Astrocyte (in vitro differentiated cells and primary cell): ENCODE measurements at regions not wholly inside any gene's neighbourhood (a gene's known extent, or its start where the extent isn't known, plus 50 kb on each side); places are given as distances from the start of the nearest gene placed in this dataset.

Source experiments
- DNase-seq: peaks from one replicate; pipeline ENCODE4 v3.0.0-alpha.2; 2010; ENCODE audit warnings: low read depth
- FAIRE-seq: peaks from 2 replicates; lab custom pipeline; 2011; peaks lifted over from hg19 to GRCh38; lab: Jason Lieb, UNC
- H2AFZ ChIP-seq: 2 replicates; pipeline ENCODE4 v1.6.0; 2012; ENCODE audit warnings: low read depth, low read length, inconsistent platforms
- H3K27ac ChIP-seq: 2 replicates; pipeline ENCODE4 v1.5.1; 2011; ENCODE audit warnings: low read depth, low read length, inconsistent platforms
- H3K27me3 ChIP-seq: 2 replicates; pipeline ENCODE4 v1.6.0; 2011; ENCODE audit warnings: low read length, inconsistent platforms; ENCODE audit not compliant: insufficient read depth
- H3K36me3 ChIP-seq: 2 replicates; pipeline ENCODE4 v1.5.1; 2011; ENCODE audit warnings: low read length, inconsistent platforms; ENCODE audit not compliant: insufficient read depth
- H3K4me1 ChIP-seq: 2 replicates; pipeline ENCODE4 v1.5.1; 2011; ENCODE audit warnings: low read length, inconsistent platforms; ENCODE audit not compliant: insufficient read depth
- H3K4me2 ChIP-seq: 2 replicates; pipeline ENCODE4 v1.6.0; 2012; ENCODE audit warnings: low read length, inconsistent platforms
- H3K4me3 ChIP-seq: 2 replicates; pipeline ENCODE4 v1.5.1; 2011; ENCODE audit warnings: low read depth, mild to moderate bottlenecking, low read length, inconsistent platforms; ENCODE audit not compliant: insufficient read depth
- H3K79me2 ChIP-seq: 2 replicates; pipeline ENCODE4 v1.6.0; 2012; ENCODE audit warnings: mild to moderate bottlenecking, low read length, inconsistent platforms; ENCODE audit not compliant: insufficient read depth
- H3K9ac ChIP-seq: 2 replicates; pipeline ENCODE4 v1.6.0; 2012; ENCODE audit warnings: mild to moderate bottlenecking, low read length, inconsistent platforms
- H3K9me3 ChIP-seq: 2 replicates; pipeline ENCODE4 v1.5.1; 2012; ENCODE audit warnings: low read depth, mild to moderate bottlenecking, low read length, inconsistent platforms; ENCODE audit not compliant: insufficient read depth
- H4K20me1 ChIP-seq: 2 replicates; pipeline ENCODE4 v1.6.0; 2012; ENCODE audit warnings: low read length, inconsistent platforms; ENCODE audit not compliant: insufficient read depth
- H3K27ac Mint-ChIP-seq: one replicate; pipeline ENCODE4 v1.8.0; 2021; ENCODE audit warnings: mild to moderate bottlenecking, mixed read lengths; ENCODE audit not compliant: unreplicated experiment
- H3K27me3 Mint-ChIP-seq: one replicate; pipeline ENCODE4 v1.8.0; 2021; ENCODE audit warnings: low read depth, mixed read lengths; ENCODE audit not compliant: unreplicated experiment
- H3K36me3 Mint-ChIP-seq: one replicate; pipeline ENCODE4 v1.8.0; 2021; ENCODE audit warnings: low read depth, mixed read lengths; ENCODE audit not compliant: unreplicated experiment
- H3K4me1 Mint-ChIP-seq: one replicate; pipeline ENCODE4 v1.8.0; 2021; ENCODE audit warnings: low read depth, mixed read lengths; ENCODE audit not compliant: unreplicated experiment
- H3K4me3 Mint-ChIP-seq: one replicate; pipeline ENCODE4 v1.8.0; 2021; ENCODE audit warnings: mild to moderate bottlenecking, moderate library complexity, mixed read lengths; ENCODE audit not compliant: unreplicated experiment
- H3K9me3 Mint-ChIP-seq: one replicate; pipeline ENCODE4 v1.8.0; 2021; ENCODE audit warnings: mild to moderate bottlenecking, mixed read lengths; ENCODE audit not compliant: unreplicated experiment
- CTCF ChIP-seq: IDR thresholded peaks from 2 replicates; pipeline ENCODE4 v1.5.1; 2011; ENCODE audit warnings: low read depth, mild to moderate bottlenecking, inconsistent platforms, low read length, moderate library complexity; ENCODE audit not compliant: insufficient read depth
- EZH2 ChIP-seq: IDR thresholded peaks from 2 replicates; pipeline ENCODE4 v1.6.1; 2012; ENCODE audit warnings: mild to moderate bottlenecking, low read length, inconsistent platforms; ENCODE audit not compliant: insufficient read depth

- H3K27me3 Mint-ChIP-seq, result peaks cover 20% of the 10 kb centered on the region
- H3K27ac Mint-ChIP-seq, result no peak overlapping the region
- no peaks in the 10 kb centered on the region for H4K20me1 ChIP-seq
- peaks cover 25% of the 10 kb centered on the region for H3K4me1 ChIP-seq
- no peak overlapping the region for H3K4me3 Mint-ChIP-seq
- H3K4me1 Mint-ChIP-seq, result peaks cover 23% of the 10 kb centered on the region
- TF ChIP-seq EZH2 (no peak), CTCF (no peak)
- FAIRE-seq, result no peak
- H3K27ac ChIP-seq, result no peak overlapping the region
- H3K36me3 ChIP-seq, result no peaks in the 10 kb centered on the region
- H3K36me3 Mint-ChIP-seq, result no peaks in the 10 kb centered on the region
- no peaks in the 10 kb centered on the region for H3K79me2 ChIP-seq
- H3K27me3 ChIP-seq, result peaks cover 8% of the 10 kb centered on the region
- no peak overlapping the region for H3K4me2 ChIP-seq
- H3K9ac ChIP-seq, result no peak overlapping the region
- H2AFZ ChIP-seq, result no peak overlapping the region
- peaks cover 3% of the 10 kb centered on the region for H3K9me3 ChIP-seq
- no peak overlapping the region for H3K4me3 ChIP-seq
- no peak for DNase-seq
- H3K9me3 Mint-ChIP-seq, result no peaks in the 10 kb centered on the region
Measured at GRCh38 chr20:57791178-57791962, 81.6 kb upstream of the PMEPA1 start.

GRCh38 chr20:57790176-57790575 lies 80.4 kb upstream of the PMEPA1 start:
- H3K27me3 ChIP-seq, result peaks cover 8% of the 10 kb centered on the region
- H3K27ac ChIP-seq, result no peak overlapping the region
- peaks cover 2% of the 10 kb centered on the region for H3K9me3 Mint-ChIP-seq
- H3K4me1 ChIP-seq, result peaks cover 22% of the 10 kb centered on the region
- H3K4me2 ChIP-seq, result no peak overlapping the region
- peaks cover 3% of the 10 kb centered on the region for H3K9me3 ChIP-seq
- H4K20me1 ChIP-seq, result no peaks in the 10 kb centered on the region
- H3K4me1 Mint-ChIP-seq, result peaks cover 19% of the 10 kb centered on the region
- H3K9ac ChIP-seq, result no peak overlapping the region
- no peak overlapping the region for H2AFZ ChIP-seq
- H3K79me2 ChIP-seq, result no peaks in the 10 kb centered on the region
- TF ChIP-seq EZH2 (no peak), CTCF (no peak)
- no peak overlapping the region for H3K4me3 Mint-ChIP-seq
- no peaks in the 10 kb centered on the region for H3K36me3 Mint-ChIP-seq
- peaks cover 23% of the 10 kb centered on the region for H3K27me3 Mint-ChIP-seq
- no peak overlapping the region for H3K4me3 ChIP-seq
- no peak for DNase-seq
- no peaks in the 10 kb centered on the region for H3K36me3 ChIP-seq
- no peak overlapping the region for H3K27ac Mint-ChIP-seq
- FAIRE-seq, result no peak
